PC-3 (cell line): ENCODE measurements at regions not wholly inside any gene's neighbourhood (a gene's known extent, or its start where the extent isn't known, plus 50 kb on each side); places are given as distances from the start of the nearest gene placed in this dataset.

Experiments
- EZH2 ChIP-seq: fragments of 300-600 bp; sonication (generic); IDR thresholded peaks from one replicate; pipeline ENCODE4 v1.6.1; 2017; ENCODE audit warnings: antibody characterized with exemption, mild to moderate bottlenecking, low read length; ENCODE audit not compliant: unreplicated experiment
- TF ChIP-seq, protein P1 (sequence below): fragments of 300-600 bp; sonication (generic); conservative IDR thresholded peaks from 2 replicates; pipeline ENCODE4 v1.5.1; 2017; ENCODE audit warnings: antibody characterized with exemption, low read depth, mild to moderate bottlenecking, low read length

DNA sequence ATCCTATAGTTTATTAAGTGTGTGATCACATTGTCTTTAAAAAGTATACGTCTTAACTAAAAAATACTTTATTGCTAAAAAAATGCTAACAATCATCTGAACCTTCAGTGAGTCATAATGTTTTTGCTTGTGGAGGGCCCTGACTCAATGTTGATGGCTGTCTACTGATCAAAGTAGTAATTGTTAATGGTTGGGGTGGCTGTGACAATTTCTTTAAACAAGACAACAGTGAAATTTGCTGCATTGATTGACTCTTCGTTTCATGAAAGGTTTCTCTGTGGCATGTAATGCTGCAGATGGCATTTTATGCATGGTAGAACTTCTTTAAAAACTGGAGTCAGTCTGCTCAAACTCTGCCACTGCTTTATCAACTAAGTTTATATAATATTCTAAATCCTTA lies 101.4 kb upstream of the IL15 start:
- TF ChIP-seq, protein P1, sequence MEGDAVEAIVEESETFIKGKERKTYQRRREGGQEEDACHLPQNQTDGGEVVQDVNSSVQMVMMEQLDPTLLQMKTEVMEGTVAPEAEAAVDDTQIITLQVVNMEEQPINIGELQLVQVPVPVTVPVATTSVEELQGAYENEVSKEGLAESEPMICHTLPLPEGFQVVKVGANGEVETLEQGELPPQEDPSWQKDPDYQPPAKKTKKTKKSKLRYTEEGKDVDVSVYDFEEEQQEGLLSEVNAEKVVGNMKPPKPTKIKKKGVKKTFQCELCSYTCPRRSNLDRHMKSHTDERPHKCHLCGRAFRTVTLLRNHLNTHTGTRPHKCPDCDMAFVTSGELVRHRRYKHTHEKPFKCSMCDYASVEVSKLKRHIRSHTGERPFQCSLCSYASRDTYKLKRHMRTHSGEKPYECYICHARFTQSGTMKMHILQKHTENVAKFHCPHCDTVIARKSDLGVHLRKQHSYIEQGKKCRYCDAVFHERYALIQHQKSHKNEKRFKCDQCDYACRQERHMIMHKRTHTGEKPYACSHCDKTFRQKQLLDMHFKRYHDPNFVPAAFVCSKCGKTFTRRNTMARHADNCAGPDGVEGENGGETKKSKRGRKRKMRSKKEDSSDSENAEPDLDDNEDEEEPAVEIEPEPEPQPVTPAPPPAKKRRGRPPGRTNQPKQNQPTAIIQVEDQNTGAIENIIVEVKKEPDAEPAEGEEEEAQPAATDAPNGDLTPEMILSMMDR: no peak
- TF ChIP-seq EZH2: no peak
